ENCODE measurements at regions not wholly inside any gene's neighbourhood (a gene's known extent, or its start where the extent isn't known, plus 50 kb on each side); places are given as distances from the start of the nearest gene placed in this dataset.

- no peak overlapping the region for H3K4me3 ChIP-seq (ENCODE audit: low read depth, low read length)
- TF ChIP-seq, protein P1, sequence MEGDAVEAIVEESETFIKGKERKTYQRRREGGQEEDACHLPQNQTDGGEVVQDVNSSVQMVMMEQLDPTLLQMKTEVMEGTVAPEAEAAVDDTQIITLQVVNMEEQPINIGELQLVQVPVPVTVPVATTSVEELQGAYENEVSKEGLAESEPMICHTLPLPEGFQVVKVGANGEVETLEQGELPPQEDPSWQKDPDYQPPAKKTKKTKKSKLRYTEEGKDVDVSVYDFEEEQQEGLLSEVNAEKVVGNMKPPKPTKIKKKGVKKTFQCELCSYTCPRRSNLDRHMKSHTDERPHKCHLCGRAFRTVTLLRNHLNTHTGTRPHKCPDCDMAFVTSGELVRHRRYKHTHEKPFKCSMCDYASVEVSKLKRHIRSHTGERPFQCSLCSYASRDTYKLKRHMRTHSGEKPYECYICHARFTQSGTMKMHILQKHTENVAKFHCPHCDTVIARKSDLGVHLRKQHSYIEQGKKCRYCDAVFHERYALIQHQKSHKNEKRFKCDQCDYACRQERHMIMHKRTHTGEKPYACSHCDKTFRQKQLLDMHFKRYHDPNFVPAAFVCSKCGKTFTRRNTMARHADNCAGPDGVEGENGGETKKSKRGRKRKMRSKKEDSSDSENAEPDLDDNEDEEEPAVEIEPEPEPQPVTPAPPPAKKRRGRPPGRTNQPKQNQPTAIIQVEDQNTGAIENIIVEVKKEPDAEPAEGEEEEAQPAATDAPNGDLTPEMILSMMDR (conservative IDR thresholded peaks at IDR 0.05; ENCODE audit: low read depth, low read length) = no peak
- DNase-seq (ENCODE audit: low read depth) = peak; percentile 10
Measured at GRCh38 chr13:38166116-38166515, 183.5 kb upstream of the UFM1 start.

DNA sequence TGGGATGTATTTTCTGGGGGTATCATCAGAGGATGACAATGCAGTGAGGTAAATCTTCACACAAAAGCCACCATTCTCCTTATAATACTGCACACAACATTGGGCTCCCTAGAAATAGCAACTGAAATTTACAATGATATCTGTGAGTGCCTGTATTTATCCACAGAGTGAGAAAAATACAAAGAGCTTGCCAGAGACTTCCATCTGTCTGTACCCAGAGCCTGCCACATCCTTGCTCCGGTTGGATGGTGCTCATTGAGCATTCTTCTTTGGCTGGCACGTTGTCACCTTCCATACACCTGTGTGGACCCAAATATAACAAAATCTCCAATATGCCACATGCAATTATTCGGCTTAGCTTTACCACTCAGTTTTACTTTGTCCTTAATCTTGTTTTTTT, 189.5 kb upstream of the UFM1 start:
- TF ChIP-seq, protein P1 (conservative IDR thresholded peaks at IDR 0.05; ENCODE audit: low read depth, low read length) = no peak
- DNase-seq (ENCODE audit: low read depth) = no peak
- H3K4me3 ChIP-seq (ENCODE audit: low read depth, low read length) = no peak overlapping the region

DNA sequence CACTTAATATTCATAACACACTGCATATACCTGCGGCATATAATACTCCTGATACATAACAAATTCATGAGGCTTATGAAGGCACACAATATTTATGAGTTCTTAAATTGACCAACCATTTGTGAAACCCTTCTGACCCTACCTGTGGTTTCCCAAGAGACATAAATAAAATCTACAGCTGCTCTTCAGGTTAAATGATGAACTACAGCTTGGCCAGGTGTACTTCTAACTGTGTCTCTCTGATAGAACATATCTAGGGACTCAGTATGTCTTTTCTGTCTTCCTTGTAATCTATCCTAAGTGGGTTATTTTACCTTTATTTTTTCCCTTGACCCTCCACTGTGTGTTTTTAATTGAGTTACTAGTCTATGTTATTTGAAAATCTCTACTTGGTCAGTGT, 189.9 kb upstream of the UFM1 start:
- TF ChIP-seq, protein P1 (conservative IDR thresholded peaks at IDR 0.05; ENCODE audit: low read depth, low read length) = no peak
- no peak overlapping the region for H3K4me3 ChIP-seq (ENCODE audit: low read depth, low read length)
- no peak for DNase-seq (ENCODE audit: low read depth)

DNA sequence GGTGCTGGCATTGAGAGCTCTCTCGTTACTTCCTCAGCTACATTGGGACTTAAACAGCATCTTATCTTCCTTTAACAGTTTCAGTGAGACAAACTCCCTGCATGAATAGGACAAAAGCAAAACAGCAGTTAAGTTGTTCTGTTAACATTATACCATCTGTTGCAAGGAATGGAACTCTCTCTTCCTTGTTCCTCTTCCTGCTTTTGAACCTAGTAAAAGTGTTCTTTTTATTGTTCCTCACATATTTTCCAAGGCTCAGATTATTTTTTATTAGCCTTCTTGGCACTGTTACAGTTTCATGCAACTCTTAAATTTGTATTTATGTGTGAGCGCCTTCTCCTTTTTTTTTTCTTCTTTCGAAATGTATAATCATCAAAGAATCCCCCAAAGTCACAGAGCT, 202.6 kb upstream of the UFM1 start:
- TF ChIP-seq, protein P1 (conservative IDR thresholded peaks at IDR 0.05; ENCODE audit: low read depth, low read length) = no peak
- DNase-seq (ENCODE audit: low read depth) = no peak
- no peak overlapping the region for H3K4me3 ChIP-seq (ENCODE audit: low read depth, low read length)

DNA sequence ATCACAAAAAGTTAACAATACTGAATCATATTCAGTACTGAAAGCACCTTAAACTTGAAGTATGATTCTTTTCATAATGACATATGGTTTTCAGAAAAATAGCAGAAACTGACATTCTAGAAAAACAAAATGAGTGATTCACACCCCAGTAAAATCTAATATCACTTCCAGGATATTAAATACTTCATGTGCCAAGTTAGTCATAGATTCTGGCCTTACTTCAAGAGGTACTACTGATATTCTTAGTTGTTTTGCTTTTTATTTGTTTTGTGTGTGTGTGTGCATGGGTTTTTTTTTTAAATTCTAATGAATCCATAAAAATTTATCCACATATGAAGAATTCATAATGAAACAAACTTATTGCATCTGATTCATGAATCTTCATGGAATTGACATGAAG, 207.9 kb upstream of the UFM1 start:
- peak; percentile 31 for DNase-seq (ENCODE audit: low read depth)
- TF ChIP-seq, protein P1 (conservative IDR thresholded peaks at IDR 0.05; ENCODE audit: low read depth, low read length) = no peak
- no peak overlapping the region for H3K4me3 ChIP-seq (ENCODE audit: low read depth, low read length)

DNA sequence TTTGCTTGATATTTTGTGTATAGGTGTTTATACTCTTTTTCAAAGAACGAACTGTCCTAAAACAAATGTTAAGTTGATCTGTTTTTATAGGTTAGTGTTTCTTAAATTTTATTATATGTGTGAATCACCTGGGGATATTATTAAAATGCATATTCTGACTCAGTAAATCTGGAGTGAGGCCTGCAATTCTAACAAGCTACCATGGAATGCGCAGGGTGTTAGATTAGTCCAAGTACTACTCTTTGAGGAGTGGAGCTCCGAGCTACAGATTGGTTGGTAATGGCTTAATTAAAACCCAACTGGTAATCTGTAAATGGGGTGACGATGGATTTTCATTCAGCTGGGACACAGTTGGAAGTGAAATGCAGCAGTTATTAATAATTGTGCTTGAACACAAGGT, 214.1 kb upstream of the UFM1 start:
- DNase-seq (ENCODE audit: low read depth) = no peak
- no peak overlapping the region for H3K4me3 ChIP-seq (ENCODE audit: low read depth, low read length)
- TF ChIP-seq, protein P1 (conservative IDR thresholded peaks at IDR 0.05; ENCODE audit: low read depth, low read length) = no peak

GRCh38 chr13:38121267-38121666, 228.4 kb upstream of the UFM1 start:
- TF ChIP-seq, protein P1 (conservative IDR thresholded peaks at IDR 0.05; ENCODE audit: low read depth, low read length) = no peak
- no peak for DNase-seq (ENCODE audit: low read depth)
- no peak overlapping the region for H3K4me3 ChIP-seq (ENCODE audit: low read depth, low read length)
